ENCODE measurements at regions not wholly inside any gene's neighbourhood (a gene's known extent, or its start where the extent isn't known, plus 50 kb on each side); places are given as distances from the start of the nearest gene placed in this dataset.
"Not testable (repeated sequence)": the region's sequence is repeated elsewhere in the genome, so short reads cannot be mapped to it uniquely, and the experiment has no call there.

GRCh38 chr3:5560199-5560598 lies 372.7 kb downstream of the EDEM1 start:
- peak; percentile 19 for DNase-seq

GRCh38 chr3:5563537-5564277 lies 376.2 kb downstream of the EDEM1 start:
- no peak for DNase-seq

GRCh38 chr3:5564278-5564666 lies 376.8 kb downstream of the EDEM1 start:
- no peak for DNase-seq

DNA sequence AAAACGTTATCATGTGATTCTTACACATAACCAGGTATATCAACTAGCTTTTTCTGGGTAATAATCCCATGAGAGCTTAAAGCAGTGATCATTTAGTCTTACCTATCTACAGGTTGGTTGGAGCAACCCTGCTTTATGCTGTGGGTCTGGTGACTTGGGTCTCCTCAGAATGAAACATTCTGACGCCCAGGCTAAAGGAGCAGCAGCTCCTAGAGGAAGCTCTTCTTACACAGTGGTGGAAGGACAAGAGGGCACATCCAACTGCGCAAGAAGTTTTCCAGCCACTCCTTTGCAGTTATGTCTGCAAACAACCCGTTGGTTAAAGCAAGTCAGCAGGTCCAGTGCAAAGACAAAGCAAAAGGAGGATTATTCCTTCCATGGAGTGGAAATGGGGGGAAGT lies 377.5 kb downstream of the EDEM1 start:
- peak; percentile 10 for DNase-seq

- no peak for DNase-seq
Observed at GRCh38 chr3:5567113-5567512, 379.6 kb downstream of the EDEM1 start.

- no peak for DNase-seq
Observed at GRCh38 chr3:5568451-5568850, 380.9 kb downstream of the EDEM1 start.

- DNase-seq: no peak
Observed at GRCh38 chr3:5569152-5569551, 381.6 kb downstream of the EDEM1 start.

GRCh38 chr3:5572168-5572567 lies 384.7 kb downstream of the EDEM1 start:
- DNase-seq: no peak

DNA sequence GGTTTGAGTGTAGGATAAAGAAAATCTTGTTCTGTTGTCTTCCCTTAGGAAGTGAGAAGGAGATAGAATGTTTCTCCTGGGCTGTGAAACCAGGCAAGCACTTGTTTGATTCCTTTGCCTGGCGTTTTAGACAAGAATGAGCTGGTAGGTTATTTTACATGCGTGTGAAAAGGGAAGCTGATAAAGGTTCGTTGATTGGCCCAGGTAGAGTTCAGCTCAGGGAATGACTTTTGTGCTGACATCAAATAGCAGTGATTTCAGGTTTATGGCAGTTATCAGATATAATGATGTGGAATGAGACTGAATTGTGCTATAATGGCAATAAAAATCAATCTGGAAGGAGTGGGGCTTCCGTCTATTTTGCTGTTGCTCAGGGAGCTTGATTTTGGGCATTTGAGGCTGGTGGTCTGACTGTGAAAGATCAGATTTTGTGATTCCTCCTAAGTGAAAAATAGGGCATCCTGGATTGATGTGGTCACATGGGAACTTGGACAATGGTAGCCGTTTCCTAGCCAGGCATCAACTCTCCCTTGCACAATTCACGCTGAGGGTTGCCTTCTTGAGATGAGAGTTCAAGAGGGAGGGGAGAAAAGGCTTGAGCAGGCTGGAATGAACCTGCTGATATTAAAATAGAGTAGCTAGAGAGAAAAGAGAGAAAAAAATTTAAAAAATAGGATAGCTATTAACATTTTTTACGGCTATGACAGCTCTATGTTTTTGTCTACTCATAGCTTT lies 388.9 kb downstream of the EDEM1 start:
- no peak for DNase-seq

DNA sequence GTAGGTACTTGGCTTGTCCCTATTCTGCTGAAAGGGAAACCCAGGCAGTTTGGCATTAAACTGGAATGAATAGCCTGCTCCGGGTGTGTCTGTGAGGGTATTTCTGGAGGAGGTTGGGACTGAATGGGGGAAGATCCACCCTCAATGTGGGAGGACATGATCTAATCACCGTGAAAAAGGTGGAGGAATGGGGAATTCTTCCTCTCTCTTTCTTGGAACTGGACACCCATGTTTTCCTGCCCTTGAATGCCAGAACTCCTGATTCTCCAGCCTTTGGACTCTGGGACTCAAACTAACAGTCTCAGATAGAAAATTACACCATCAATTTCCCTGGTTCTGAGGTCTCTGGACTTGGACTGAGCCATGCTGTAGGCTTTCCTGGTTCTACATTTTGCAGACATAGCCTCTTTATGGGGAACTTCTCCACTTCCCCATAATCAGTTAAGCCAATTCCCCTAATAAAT lies 391.7 kb downstream of the EDEM1 start:
- DNase-seq: peak; percentile 78

GRCh38 chr3:5579946-5580345 lies 392.4 kb downstream of the EDEM1 start:
- peak; percentile 70 for DNase-seq

DNA sequence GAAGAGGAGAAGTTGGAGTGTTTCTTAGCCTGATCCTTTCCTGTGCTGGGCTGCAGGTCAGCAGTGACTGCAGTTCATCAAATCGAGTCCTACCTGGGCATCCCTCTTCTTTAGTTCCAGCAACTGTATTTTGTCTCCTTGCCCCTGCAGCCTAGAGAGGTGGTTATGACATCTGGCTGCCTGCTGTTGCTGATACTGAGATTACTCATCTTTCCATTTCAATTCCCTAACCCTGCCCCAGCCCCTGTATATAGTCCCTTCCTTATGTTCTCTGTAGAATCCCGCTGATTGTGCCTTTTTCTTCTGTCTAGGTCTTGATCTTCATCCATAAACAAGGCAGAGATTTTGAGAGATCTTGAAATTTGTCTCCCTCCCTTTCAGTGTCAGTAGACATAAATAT lies 393.3 kb downstream of the EDEM1 start:
- peak; percentile 36 for DNase-seq

GRCh38 chr3:5581743-5582142 lies 394.2 kb downstream of the EDEM1 start:
- no peak for DNase-seq

DNA sequence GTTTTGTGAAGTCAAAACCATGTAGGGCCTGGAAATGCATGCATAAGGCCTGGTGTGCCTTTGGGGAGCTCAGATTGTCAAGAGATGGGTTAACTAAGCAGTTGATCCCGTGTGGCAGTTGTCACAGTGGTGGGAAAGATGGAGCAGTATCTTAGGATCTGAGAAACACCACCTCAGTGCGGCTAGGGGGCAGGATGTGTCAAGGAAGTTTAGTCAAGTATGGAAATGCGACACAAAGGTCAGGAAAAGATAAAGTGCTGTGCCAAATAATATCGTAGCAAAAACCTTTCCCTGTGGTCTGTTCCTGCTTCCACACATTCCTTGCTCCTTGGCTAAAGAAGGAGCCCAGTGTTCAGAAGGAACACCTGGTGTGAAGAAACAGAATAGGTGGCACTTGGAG lies 396.4 kb downstream of the EDEM1 start:
- DNase-seq: no peak

DNA sequence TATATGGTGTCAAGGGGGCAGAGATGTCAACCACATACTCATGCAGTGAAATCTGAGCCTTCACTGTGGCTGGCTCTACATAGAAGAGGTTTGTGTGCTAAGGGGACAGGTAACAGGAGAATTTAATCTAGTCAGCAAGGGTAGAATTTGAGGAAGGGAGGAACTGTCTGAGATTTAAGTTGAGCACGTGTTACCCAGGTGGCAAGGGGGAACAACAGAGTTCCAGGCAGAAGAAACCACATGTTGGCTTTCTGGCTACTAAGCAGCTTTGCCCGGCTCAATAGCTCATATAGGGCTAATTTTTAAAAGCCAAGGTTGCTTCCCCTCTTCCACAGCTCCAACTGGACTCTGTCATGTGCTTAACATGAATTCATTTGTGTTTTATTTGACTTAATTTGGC lies 397.6 kb downstream of the EDEM1 start:
- no peak for DNase-seq

DNA sequence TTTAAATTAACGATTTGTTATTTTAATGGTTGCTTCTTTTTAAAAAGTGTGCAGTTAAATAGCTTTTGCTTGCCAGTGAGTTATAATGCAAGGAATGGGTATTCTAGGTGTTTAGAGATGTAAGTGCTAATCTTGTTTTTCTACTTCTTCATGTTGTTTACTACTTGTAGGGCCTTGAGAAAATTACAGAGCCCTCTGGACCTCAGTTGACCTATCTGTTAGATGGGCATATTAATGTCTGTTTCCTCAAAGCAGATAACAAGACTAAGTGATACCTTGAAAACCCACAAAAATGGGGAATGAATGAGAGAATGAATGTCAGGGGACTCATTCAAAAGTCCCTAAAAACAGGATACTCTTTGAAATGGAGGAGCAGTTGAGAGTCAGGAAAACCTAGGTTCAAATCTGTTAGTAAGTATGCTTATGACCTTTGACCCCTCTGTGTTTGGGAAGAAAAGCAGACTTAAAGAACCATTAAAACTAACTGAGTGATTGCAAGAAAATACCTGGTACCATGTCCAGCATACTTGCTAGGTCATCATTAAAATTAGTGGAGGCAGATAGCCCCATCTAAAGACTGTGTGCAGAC lies 419.5 kb downstream of the EDEM1 start:
- DNase-seq: no peak

GRCh38 chr3:5607581-5607980 lies 420.1 kb downstream of the EDEM1 start:
- DNase-seq: peak; percentile 24

DNA sequence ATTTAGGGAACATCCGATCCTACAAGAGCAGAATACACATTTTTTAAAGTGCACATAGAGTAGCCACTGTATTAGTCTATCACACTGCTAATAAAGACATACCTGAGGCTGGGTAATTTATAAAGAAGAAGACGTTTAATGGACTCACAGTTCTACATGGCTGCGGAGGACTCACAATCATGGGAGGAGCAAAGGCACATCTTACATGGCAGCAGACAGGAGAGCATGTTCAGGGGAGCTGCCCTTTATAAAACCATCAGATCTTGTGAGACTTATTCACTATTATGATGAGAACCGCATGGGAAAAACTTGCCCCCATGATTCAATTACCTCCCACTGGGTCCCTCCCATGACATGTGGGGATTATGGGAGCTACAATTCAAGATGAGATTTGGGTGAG lies 421.5 kb downstream of the EDEM1 start:
- not testable (repeated sequence) for DNase-seq

- DNase-seq: no peak
Observed at GRCh38 chr3:5613599-5613998, 426.1 kb downstream of the EDEM1 start.

DNA sequence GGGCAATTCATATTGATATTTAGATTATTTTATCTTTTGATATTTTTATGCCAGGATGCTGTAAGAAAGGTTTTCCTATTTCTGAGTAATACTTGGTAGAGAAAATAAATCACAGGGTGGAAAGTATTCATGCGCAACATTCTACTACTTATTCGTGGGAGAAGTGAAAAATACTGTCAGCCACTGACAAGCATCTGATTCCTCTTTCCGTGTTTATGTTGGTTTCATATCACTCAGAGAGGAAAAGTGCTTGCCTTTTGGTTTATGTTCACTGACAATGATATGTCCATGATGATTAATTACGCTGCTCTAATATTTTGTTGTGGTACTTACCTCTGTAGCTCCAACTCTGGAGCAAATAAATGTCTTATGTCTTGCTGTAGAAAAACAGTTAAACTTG lies 429.4 kb downstream of the EDEM1 start:
- peak; percentile 67 for DNase-seq

GRCh38 chr3:5618170-5618569 lies 430.7 kb downstream of the EDEM1 start:
- no peak for DNase-seq

DNA sequence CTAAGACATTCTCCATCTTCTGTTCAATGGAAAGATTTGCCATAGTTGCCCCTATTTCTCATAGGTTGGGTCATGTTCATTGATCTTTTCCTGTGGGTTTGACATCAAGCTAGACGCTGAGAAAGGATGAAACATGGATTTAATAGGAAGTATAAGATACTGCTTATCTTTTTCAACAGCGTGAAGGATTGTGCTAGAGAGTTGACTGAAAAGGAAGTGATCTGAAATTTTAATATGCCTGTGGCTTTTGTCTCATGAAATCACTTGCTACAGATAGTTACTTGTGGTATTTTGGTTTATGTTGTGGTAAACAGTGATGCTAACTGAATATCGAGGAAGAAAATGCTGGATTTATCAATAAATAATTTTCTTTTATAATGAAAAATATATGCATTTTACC lies 442.9 kb downstream of the EDEM1 start:
- DNase-seq: no peak

DNA sequence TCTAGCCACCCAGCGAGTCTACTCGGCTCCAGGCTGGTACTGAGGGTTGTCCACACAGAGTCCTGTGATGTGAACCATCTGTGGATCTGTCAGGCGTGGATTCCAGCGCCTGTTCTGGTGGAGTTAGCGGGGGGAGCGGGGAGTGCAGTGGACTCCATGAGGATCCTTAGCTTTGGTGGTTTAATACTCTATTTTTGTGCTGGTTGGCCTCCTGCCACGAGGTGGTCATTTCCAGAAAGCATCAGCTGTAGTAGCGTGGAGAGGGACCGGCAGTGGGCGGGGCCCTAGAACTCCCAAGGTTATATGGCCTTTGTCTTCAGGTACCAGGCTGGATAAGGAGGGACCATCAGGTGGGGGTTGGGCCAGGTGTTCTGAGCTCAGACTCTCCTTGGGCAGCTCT lies 446.5 kb downstream of the EDEM1 start:
- DNase-seq: no peak

GRCh38 chr3:5634411-5634810 lies 446.9 kb downstream of the EDEM1 start:
- no peak for DNase-seq
